GM12872 (cell line): ENCODE measurements at regions not wholly inside any gene's neighbourhood (a gene's known extent, or its start where the extent isn't known, plus 50 kb on each side); places are given as distances from the start of the nearest gene placed in this dataset.
A peak's percentile ranks its signal among the peaks of the same experiment; 100 is the strongest.

Source experiments
- TF ChIP-seq, protein P1 (sequence below): IDR thresholded peaks from 3 replicates; pipeline ENCODE4 v1.5.1; 2011; ENCODE audit warnings: low read depth, mild to moderate bottlenecking, low read length, moderate library complexity; ENCODE audit not compliant: insufficient read depth

DNA sequence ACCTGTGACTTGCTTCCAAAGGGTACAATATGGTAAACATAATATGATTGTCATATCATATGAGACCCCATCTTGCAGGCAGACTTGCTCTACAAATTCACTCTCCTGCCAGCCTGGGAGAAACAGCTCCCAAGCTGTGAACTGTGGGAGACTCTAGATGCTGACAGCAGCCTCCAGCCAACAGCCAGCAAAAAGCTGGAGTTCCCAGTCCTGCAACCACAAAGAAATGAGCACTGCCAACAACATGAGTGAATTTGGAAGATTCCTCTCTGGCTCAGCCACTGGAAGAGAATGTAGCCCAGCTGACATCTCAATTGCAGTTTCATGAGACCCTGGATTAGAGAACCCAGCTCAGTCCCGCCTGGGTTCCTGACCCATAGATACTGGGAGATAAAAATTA lies 145.4 kb downstream of the QDPR start:
- TF ChIP-seq, protein P1, sequence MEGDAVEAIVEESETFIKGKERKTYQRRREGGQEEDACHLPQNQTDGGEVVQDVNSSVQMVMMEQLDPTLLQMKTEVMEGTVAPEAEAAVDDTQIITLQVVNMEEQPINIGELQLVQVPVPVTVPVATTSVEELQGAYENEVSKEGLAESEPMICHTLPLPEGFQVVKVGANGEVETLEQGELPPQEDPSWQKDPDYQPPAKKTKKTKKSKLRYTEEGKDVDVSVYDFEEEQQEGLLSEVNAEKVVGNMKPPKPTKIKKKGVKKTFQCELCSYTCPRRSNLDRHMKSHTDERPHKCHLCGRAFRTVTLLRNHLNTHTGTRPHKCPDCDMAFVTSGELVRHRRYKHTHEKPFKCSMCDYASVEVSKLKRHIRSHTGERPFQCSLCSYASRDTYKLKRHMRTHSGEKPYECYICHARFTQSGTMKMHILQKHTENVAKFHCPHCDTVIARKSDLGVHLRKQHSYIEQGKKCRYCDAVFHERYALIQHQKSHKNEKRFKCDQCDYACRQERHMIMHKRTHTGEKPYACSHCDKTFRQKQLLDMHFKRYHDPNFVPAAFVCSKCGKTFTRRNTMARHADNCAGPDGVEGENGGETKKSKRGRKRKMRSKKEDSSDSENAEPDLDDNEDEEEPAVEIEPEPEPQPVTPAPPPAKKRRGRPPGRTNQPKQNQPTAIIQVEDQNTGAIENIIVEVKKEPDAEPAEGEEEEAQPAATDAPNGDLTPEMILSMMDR = no peak

DNA sequence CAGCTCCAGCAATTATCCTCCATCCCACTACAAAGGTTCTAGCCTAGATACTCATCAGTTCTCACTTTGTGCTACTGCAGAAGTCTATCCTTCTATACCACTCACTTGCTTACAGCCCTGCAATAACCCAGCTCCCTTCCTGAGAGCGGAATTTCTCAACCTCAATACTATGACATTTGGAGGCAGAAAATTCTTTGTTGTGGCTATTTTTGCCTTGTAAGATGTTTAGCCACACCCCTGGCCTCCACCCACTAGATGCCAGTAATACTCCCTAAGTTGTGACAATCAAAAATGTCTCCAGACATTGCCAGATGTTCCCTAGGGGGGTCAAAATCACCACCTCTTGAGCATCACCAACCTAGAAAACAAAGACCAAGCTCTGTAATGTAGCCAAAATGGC lies 149.5 kb downstream of the QDPR start:
- TF ChIP-seq, protein P1 = no peak

DNA sequence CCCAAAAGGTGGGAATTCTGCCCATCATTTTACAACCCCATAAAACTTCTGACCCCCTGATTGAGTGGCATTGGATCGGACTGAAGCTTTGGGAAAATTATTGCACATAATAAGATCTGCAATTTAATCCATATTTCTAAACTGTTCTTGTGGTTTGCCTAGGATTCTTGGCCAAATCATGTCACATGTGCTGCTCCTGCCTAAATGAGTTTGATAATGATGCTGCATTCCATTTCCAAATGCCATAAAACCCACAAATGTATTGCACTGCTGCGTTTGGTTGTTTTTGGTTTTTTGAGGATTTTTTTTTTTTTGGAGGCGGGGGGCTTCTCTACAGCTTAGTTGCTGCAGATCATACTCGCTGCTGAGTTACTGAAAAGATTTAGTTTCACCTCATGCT lies 153.6 kb downstream of the QDPR start:
- TF ChIP-seq, protein P1 = no peak

DNA sequence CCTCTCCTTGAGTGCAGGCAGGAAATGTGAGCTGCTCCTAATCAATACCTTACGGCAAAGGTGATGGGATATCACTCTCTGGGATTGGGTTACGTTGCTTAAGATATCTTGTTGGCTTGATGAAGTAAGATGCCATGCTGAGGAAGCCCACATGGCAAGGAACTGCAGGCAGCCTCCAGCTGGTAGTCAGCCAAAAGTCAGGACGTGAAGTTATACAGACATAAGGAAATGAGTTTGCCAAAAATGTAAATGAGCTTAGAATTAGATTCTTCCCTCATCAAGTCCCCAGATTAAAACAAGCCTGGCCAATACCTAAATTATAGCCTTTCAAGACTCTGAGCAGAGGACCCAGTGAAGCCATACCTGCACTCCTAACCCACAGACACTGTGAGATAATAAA lies 155.0 kb downstream of the QDPR start:
- TF ChIP-seq, protein P1 = no peak

DNA sequence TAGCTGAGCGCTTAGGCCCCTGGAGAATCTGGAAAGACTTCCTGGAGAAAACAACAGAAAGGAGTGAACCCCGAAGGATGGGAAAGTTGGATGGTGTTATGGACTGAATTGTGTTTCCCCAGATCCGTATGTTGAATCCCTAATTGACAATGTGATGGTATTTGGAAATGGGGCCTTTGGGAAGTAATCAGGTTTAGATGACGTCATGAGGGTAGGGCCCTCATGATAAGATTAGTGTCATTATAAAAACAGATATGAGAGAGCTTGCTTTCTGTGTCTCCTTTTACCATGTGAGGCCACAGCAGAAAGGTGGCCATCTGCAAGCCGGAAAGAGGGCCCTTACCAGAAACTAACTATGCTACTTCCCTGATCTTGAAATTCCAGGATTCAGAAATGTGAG lies 159.5 kb downstream of the QDPR start:
- TF ChIP-seq, protein P1 = no peak

DNA sequence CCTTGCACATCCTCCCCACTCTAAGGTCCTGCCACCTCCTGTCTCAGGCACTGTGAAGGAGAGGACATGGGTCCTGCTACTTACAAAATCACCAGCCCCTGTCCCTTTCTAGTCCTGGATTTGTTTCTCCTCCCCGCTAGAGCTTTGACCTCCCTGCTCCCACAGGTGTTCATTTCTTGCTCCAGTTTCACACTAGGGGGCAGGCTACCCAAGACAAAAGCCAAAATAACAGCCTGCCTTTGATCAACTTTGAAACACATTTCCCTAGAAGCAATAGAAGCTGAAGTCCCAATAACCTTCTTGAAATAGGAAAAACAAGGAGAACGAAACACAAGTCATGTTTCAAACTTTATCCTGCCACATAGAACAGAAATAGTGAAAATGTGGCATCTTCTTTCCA lies 164.4 kb downstream of the QDPR start:
- TF ChIP-seq, protein P1 = peak; percentile 64

DNA sequence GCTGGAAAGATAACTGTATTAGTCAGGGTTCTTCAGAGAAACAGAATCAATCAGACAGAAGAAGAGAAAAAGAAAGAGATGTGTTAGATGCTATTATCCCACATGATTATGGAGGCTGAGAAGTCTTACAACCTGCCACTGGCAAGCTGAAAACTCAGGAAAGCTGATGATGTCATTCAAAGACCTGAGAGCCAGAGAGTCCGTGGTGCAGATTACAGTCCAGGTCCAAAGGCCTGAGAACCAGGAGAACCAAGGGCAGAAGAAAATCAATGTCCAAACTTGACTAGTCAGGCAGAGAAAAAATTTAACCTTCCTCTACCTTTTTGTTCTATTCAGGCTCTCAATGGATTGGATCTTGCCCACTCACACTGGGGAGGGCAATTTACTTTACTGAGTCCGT lies 172.5 kb downstream of the QDPR start:
- TF ChIP-seq, protein P1 = no peak

DNA sequence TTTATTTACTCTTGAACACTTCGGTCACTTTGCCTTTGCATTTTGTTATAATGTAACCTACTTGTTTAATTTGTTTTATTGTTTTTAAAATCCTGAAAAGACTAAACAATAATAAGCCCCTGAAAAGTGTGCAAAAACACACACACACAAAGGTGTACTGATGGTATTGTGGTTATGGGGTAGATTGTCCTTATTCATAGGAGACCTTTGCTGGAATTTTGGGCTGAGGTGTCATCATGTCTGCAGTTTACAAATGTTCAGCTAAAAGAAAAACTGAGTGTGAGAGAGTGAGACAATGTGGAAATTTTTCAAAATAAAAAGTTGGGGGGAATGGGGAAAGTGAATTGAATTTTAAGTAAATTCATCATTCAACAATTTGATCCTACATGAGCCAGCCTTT lies 174.9 kb downstream of the QDPR start:
- TF ChIP-seq, protein P1 = no peak
